ENCODE measurements at regions not wholly inside any gene's neighbourhood (a gene's known extent, or its start where the extent isn't known, plus 50 kb on each side); places are given as distances from the start of the nearest gene placed in this dataset.

- Histone ChIP-seq H3K4me1 (ENCODE audit: control insufficient read depth in 1 of 2, insufficient read depth in 2 of 2, low read length in 2 of 2) (no peaks in the 10 kb centered on the region), H3K27me3 (ENCODE audit: control insufficient read depth in 2 of 2, insufficient read depth in 2 of 2, low read length in 2 of 2) (no peaks in the 10 kb centered on the region), H4K20me1 (ENCODE audit: insufficient read depth, low read length) (no peaks in the 10 kb centered on the region), H3K9ac (ENCODE audit: insufficient read depth, low read length, poor library complexity, severe bottlenecking) (no peak overlapping the region), H3K4me3 (replicated peaks in 1 of 3; ENCODE audit: low read depth in 2 of 3, low read length in 3 of 3) (no peak overlapping the region), H3K36me3 (replicated peaks in 1 of 2; ENCODE audit: control insufficient read depth in 1 of 2, insufficient read depth in 2 of 2, low read length in 2 of 2) (no peaks in the 10 kb centered on the region), H3K27ac (ENCODE audit: low read depth in 1 of 2, low read length in 2 of 2) (no peak overlapping the region), H2AFZ (ENCODE audit: insufficient read depth, low read depth, low read length, poor library complexity, severe bottlenecking) (no peak overlapping the region), H3K4me2 (replicated peaks; ENCODE audit: extremely low read depth, low read length, poor library complexity, severe bottlenecking) (no peak overlapping the region), H3K79me2 (ENCODE audit: insufficient read depth, low read length) (no peaks in the 10 kb centered on the region), H3K9me3 (replicated peaks in 1 of 2; ENCODE audit: control insufficient read depth in 1 of 2, insufficient read depth in 1 of 2, low read length in 2 of 2) (peaks cover 10 to 20% of the 10 kb centered on the region in 2 donors)
- no peaks in the 10 kb centered on the region for H3K27me3 Mint-ChIP-seq (ENCODE audit: low read depth in 3 of 3)
- no peaks in the 10 kb centered on the region for H3K36me3 Mint-ChIP-seq
- H3K4me3 Mint-ChIP-seq, result no peak overlapping the region
- intact Hi-C loops (cut with micrococcal nuclease), result no loop called here
- no peak for DNase-seq
- H3K4me1 Mint-ChIP-seq, result no peaks in the 10 kb centered on the region
- H3K9me3 Mint-ChIP-seq, result peaks cover 15 to 34% (median 17%) of the 10 kb centered on the region in 7 donors
- TF ChIP-seq, protein P1, sequence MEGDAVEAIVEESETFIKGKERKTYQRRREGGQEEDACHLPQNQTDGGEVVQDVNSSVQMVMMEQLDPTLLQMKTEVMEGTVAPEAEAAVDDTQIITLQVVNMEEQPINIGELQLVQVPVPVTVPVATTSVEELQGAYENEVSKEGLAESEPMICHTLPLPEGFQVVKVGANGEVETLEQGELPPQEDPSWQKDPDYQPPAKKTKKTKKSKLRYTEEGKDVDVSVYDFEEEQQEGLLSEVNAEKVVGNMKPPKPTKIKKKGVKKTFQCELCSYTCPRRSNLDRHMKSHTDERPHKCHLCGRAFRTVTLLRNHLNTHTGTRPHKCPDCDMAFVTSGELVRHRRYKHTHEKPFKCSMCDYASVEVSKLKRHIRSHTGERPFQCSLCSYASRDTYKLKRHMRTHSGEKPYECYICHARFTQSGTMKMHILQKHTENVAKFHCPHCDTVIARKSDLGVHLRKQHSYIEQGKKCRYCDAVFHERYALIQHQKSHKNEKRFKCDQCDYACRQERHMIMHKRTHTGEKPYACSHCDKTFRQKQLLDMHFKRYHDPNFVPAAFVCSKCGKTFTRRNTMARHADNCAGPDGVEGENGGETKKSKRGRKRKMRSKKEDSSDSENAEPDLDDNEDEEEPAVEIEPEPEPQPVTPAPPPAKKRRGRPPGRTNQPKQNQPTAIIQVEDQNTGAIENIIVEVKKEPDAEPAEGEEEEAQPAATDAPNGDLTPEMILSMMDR (IDR thresholded peaks at IDR 0.05), result no peak
- no peak overlapping the region for H3K27ac Mint-ChIP-seq
- no CpG with 5 or more reads among the region's 5 CpGs for WGBS (ENCODE audit: insufficient coverage)
Measured at GRCh38 chr4:42732776-42733175, 75.9 kb upstream of the ATP8A1 start.

DNA sequence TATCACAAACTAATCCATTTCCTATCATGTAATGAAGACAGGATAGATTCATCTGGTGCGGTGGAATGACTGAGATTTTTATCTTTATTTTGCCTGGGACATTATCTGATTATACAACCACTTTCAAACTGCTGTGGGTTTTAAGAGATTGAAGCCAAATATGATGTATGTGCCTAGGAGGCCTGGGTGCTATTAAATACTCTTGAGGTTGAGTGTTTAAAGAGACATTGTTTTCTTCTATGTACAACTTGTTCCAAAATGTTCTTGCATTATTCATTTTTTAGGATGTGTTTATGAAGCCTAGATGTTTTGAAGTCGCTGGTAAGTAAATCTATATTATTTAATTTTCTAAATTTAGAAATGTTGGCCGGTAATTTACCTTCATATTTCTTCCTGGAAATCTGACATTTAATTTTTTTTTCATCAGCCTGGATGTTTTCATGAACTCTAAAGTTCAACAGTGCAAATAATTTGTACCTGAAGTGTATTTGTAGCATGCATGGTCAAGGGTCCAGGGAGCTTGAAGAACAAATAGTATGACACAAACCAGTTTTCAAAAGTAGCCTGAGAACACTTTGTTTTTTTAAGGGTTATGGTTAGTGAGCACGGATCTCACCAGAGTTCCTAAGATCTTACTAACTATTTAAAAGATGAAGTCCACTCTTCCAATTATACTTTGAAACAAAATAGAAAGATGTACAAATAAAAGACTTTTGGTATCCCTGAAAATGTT lies 72.8 kb upstream of the ATP8A1 start:
- H3K4me1 ChIP-seq (ENCODE audit: control insufficient read depth in 1 of 2, insufficient read depth in 2 of 2, low read length in 2 of 2), result no peaks in the 10 kb centered on the region
- Mint-ChIP-seq H3K27me3 (ENCODE audit: low read depth in 3 of 3) (no peaks in the 10 kb centered on the region), H3K36me3 (no peaks in the 10 kb centered on the region), H3K4me3 (no peak overlapping the region), H3K4me1 (no peaks in the 10 kb centered on the region), H3K27ac (no peak overlapping the region), H3K9me3 (peaks cover 5 to 28% (median 11%) of the 10 kb centered on the region in 7 donors)
- no peaks in the 10 kb centered on the region for H4K20me1 ChIP-seq (ENCODE audit: insufficient read depth, low read length)
- H3K9ac ChIP-seq (ENCODE audit: insufficient read depth, low read length, poor library complexity, severe bottlenecking), result no peak overlapping the region
- no CpG with 5 or more reads among the region's 4 CpGs for WGBS (ENCODE audit: insufficient coverage)
- no peak overlapping the region for H3K27ac ChIP-seq (ENCODE audit: low read depth in 1 of 2, low read length in 2 of 2)
- no peak for DNase-seq
- H3K27me3 ChIP-seq (ENCODE audit: control insufficient read depth in 2 of 2, insufficient read depth in 2 of 2, low read length in 2 of 2), result no peaks in the 10 kb centered on the region
- H3K36me3 ChIP-seq (replicated peaks in 1 of 2; ENCODE audit: control insufficient read depth in 1 of 2, insufficient read depth in 2 of 2, low read length in 2 of 2), result no peaks in the 10 kb centered on the region
- H3K9me3 ChIP-seq (replicated peaks in 1 of 2; ENCODE audit: control insufficient read depth in 1 of 2, insufficient read depth in 1 of 2, low read length in 2 of 2), result peaks cover 10% of the 10 kb centered on the region in 2 donors
- intact Hi-C loops (cut with micrococcal nuclease), result no loop called here
- TF ChIP-seq, protein P1 (IDR thresholded peaks at IDR 0.05), result no peak
- no peak overlapping the region for H2AFZ ChIP-seq (ENCODE audit: insufficient read depth, low read depth, low read length, poor library complexity, severe bottlenecking)
- no peaks in the 10 kb centered on the region for H3K79me2 ChIP-seq (ENCODE audit: insufficient read depth, low read length)
- no peak overlapping the region for H3K4me3 ChIP-seq (replicated peaks in 1 of 3; ENCODE audit: low read depth in 2 of 3, low read length in 3 of 3)
- H3K4me2 ChIP-seq (replicated peaks; ENCODE audit: extremely low read depth, low read length, poor library complexity, severe bottlenecking), result no peak overlapping the region

Measured in CD14-positive monocyte (primary cell).